HAP-1 (cell line): ENCODE measurements at regions not wholly inside any gene's neighbourhood (a gene's known extent, or its start where the extent isn't known, plus 50 kb on each side); places are given as distances from the start of the nearest gene placed in this dataset.
A peak's percentile ranks its signal among the peaks of the same experiment; 100 is the strongest.
"Not testable (repeated sequence)": the region's sequence is repeated elsewhere in the genome, so short reads cannot be mapped to it uniquely, and the experiment has no call there.

ENCODE experiments used
- DNase-seq, 2 experiments: peaks; one replicate each; pipeline ENCODE4 v3.0.0-alpha.2; 2016 to 2020; ENCODE audit warnings: low spot score in 2 of 2
- H3K27me3 ChIP-seq: fragments of 250-450 bp; sonication (Bioruptor Pico); 2 replicates; pipeline ENCODE4 v1.5.1; 2020; ENCODE audit warnings: low read depth, mild to moderate bottlenecking, moderate library complexity
- H3K36me3 ChIP-seq: fragments of 250-450 bp; sonication (Bioruptor Pico); replicated peaks from 2 replicates; pipeline ENCODE4 v1.5.1; 2020; ENCODE audit warnings: mild to moderate bottlenecking
- H3K4me1 ChIP-seq: fragments of 250-450 bp; sonication (Bioruptor Pico); 2 replicates; pipeline ENCODE4 v1.5.1; 2020; ENCODE audit warnings: mild to moderate bottlenecking
- H3K4me3 ChIP-seq: fragments of 250-450 bp; sonication (Bioruptor Pico); 2 replicates; pipeline ENCODE4 v1.5.1; 2020; ENCODE audit warnings: mild to moderate bottlenecking, moderate library complexity
- H3K9me3 ChIP-seq: fragments of 250-450 bp; sonication (Bioruptor Pico); 2 replicates; pipeline ENCODE4 v1.5.1; 2020; ENCODE audit warnings: mild to moderate bottlenecking, moderate library complexity
- in situ Hi-C: fragments of 300-500 bp; cut with MboI; formaldehyde crosslinking; loops from 3 replicates; pipeline ENCODE4 v1.14.3; 2020; ENCODE audit warnings: low sequenced_read_pairs, inconsistent platforms, mixed read lengths

GRCh38 chr4:67320645-67321044 is 224.7 kb downstream of the CENPC start:
- H3K36me3 ChIP-seq, result no peaks in the 10 kb centered on the region
- H3K4me3 ChIP-seq, result no peak overlapping the region
- no peaks in the 10 kb centered on the region for H3K27me3 ChIP-seq
- in situ Hi-C loops, result no loop called here
- no peaks in the 10 kb centered on the region for H3K9me3 ChIP-seq
- no peak for DNase-seq
- no peaks in the 10 kb centered on the region for H3K4me1 ChIP-seq

- H3K4me3 ChIP-seq, H3K4me1 ChIP-seq, H3K27me3 ChIP-seq, H3K36me3 ChIP-seq, in situ Hi-C loops, H3K9me3 ChIP-seq, DNase-seq: not testable (repeated sequence)
Observed at GRCh38 chr4:67319607-67320006, 225.7 kb downstream of the CENPC start.

- H3K9me3 ChIP-seq, H3K4me3 ChIP-seq, H3K36me3 ChIP-seq, in situ Hi-C loops, H3K27me3 ChIP-seq, H3K4me1 ChIP-seq, DNase-seq: not testable (repeated sequence)
Observed at GRCh38 chr4:67300497-67301185, 244.7 kb downstream of the CENPC start.

DNA sequence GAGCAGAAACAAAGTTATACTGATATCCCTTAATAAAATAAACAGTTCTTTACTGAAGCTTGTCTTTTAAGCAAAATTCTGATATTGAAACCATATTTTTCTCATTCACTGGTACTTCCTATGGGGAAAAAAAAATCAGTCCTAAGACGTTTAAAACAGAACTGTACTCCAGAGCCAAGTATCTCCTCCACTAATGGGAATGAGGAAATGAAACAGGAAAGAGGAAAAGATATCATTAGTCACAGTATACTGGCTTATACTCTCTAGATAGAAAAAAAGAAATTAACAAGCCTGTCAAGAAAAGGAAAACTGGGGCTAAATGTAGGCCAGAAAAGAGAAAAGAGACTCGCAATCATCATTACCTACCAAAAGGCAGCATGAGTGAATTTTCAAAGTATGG is 252.7 kb downstream of the CENPC start:
- no peak overlapping the region for H3K4me3 ChIP-seq
- H3K27me3 ChIP-seq, result no peaks in the 10 kb centered on the region

DNA sequence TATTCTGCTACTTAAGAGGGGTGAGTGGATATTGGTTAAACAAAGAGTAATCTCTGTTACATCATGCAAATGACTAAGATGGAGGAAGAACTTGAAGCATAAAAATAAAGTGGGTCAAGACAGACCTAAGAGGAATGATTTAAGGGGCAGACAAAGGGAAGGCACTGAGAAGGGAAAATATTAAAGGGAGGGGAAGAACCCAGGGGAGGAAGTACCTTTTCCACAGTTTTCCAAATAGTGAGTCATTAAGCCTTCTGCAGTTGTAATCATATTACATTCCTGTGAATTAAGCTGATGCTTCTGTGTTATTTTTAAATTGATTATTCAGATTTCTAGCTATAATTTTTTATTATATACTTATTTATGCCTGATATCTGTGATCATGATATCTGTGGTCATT is 253.3 kb downstream of the CENPC start:
- H3K27me3 ChIP-seq, result no peaks in the 10 kb centered on the region
- H3K4me1 ChIP-seq, result no peaks in the 10 kb centered on the region
- H3K36me3 ChIP-seq, result no peaks in the 10 kb centered on the region
- H3K9me3 ChIP-seq, result no peaks in the 10 kb centered on the region
- DNase-seq, result no peak
- H3K4me3 ChIP-seq, result no peak overlapping the region
- in situ Hi-C loops, result no loop called here

More for the DNA sequence above, 252.7 kb downstream of the CENPC start:
- DNase-seq, result no peak
- in situ Hi-C loops, result no loop called here
- Histone ChIP-seq H3K4me1 (no peaks in the 10 kb centered on the region), H3K9me3 (no peaks in the 10 kb centered on the region), H3K36me3 (no peaks in the 10 kb centered on the region)

GRCh38 chr4:67291644-67292043 is 253.7 kb downstream of the CENPC start:
- no peak for DNase-seq
- Histone ChIP-seq H3K27me3 (no peaks in the 10 kb centered on the region), H3K4me1 (no peaks in the 10 kb centered on the region), H3K36me3 (no peaks in the 10 kb centered on the region), H3K9me3 (no peaks in the 10 kb centered on the region), H3K4me3 (no peak overlapping the region)
- in situ Hi-C loops, result no loop called here

GRCh38 chr4:67288964-67289363 is 256.3 kb downstream of the CENPC start:
- no peaks in the 10 kb centered on the region for H3K27me3 ChIP-seq
- H3K36me3 ChIP-seq, result no peaks in the 10 kb centered on the region
- in situ Hi-C loops, result no loop called here
- DNase-seq, result peak; percentile 23 to 76
- H3K9me3 ChIP-seq, result no peaks in the 10 kb centered on the region
- no peaks in the 10 kb centered on the region for H3K4me1 ChIP-seq
- H3K4me3 ChIP-seq, result no peak overlapping the region

DNA sequence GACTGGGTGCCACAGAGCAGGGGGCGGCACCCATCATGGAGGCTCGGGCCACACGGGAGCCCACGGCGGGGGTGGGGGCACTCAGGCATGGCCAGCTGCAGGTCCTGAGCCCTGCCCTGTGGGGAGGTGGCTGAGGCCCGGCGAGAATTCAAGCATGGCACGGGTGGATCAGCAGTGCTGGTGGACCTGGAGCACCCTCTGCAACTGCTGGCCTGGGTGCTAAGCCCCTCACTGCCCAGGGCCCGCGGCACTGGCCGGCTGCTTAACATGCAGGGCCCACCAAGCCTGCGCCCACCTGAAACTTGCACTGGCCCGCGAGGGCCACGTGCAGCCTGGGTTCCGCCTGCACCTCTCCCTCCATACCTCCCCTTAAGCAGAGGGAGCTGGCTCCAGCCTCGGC is 258.6 kb downstream of the CENPC start:
- Histone ChIP-seq H3K4me3 (no peak overlapping the region), H3K9me3 (no peaks in the 10 kb centered on the region), H3K4me1 (no peaks in the 10 kb centered on the region), H3K36me3 (no peaks in the 10 kb centered on the region), H3K27me3 (no peaks in the 10 kb centered on the region)
- no peak for DNase-seq
- in situ Hi-C loops, result no loop called here

DNA sequence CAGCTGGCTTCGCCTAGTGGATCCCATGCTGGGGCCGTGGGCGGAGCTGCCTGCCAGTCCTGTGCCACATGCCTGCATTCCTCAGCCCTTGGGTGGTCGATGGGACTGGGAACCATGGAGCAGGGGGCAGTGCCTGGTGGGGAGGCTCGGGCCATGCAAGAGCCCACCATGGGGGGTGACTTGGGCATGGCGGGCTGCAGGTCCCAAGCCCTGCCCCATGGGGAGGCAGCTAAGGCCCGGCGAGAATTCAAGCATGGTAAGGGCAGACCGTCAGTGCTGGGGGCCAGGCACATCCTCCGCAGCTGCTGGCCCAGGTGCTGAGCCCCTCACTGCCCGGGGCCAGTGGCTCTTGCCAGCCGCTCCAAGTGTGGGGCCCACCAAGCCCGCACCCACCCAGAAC is 262.6 kb downstream of the CENPC start:
- no peak overlapping the region for H3K4me3 ChIP-seq
- H3K4me1 ChIP-seq, result no peaks in the 10 kb centered on the region
- no peaks in the 10 kb centered on the region for H3K36me3 ChIP-seq
- DNase-seq, result no peak
- in situ Hi-C loops, result no loop called here
- no peaks in the 10 kb centered on the region for H3K27me3 ChIP-seq
- H3K9me3 ChIP-seq, result no peaks in the 10 kb centered on the region

DNA sequence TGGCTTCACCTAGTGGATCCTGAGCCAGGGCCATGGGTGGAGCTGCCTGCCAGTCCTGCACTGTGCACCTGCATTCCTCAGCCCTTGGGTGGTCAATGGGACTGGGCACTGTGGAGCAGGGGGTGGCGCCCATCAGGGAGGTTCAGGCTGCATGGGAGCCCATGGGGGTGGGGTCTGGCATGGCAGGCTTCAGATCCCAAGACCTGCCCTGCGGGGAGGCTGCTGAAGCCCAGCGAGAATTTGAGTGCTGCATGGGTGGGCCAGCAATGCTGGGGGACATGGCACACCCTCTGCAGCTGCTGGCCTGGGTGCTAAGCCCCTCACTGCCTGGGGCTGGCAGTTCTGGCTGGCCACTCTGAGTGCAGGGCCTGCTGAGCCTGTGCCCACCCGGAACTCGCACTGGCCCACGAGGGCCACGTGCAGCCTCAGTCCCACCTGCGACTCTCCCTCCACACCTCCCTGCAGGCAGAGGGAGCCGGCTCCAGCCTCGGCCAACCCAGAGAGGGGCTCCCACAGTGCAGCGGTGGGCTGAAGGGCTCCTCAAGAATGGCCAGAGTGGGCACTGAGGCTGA is 270.0 kb downstream of the CENPC start:
- Histone ChIP-seq H3K4me1 (no peaks in the 10 kb centered on the region), H3K27me3 (no peaks in the 10 kb centered on the region), H3K4me3 (no peak overlapping the region), H3K36me3 (no peaks in the 10 kb centered on the region), H3K9me3 (peaks cover 2% of the 10 kb centered on the region; the same call in 1 of the 2 replicates)
- in situ Hi-C loops, result no loop called here
- DNase-seq, result no peak

DNA sequence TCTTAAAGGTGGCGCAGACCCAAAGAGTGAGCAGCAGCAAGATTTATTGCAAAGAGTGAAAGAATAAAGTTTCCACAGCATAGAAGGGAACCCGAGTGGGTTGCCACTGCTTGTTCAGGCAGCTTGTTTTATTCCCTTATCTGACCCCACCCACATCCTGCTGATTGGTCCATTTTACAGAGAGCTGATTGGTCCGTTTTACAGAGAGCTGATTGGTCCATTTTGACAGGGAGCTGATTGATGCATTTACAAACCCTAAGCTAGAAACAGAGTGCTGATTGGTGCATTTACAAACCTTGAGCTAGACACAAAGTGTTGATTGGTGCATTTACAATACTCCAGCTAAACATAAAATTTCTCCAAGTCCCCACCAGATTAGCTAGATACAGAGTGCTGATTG is 270.6 kb downstream of the CENPC start:
- in situ Hi-C loops, H3K9me3 ChIP-seq, H3K27me3 ChIP-seq, H3K4me1 ChIP-seq, H3K4me3 ChIP-seq, DNase-seq, H3K36me3 ChIP-seq: not testable (repeated sequence)

GRCh38 chr4:67273666-67274065 is 271.6 kb downstream of the CENPC start:
- in situ Hi-C loops, result no loop called here

DNA sequence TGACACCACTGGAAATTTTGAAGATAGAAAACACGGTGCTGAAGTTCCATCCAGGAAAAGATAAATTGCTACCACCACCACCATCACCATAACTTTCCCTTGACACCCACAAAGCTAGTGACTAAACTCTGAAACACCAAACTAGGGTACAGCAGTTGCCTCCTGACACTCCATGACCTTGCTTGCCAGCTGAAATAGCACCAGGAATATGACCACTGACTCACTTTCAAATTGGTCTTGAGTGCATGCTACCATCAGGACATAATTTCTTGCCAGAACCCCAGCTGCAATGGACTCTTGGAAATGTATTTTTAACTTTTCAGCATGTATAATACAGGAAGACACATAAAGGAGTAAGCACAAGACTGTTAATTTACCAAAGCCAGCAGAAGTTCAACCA is 283.3 kb downstream of the CENPC start:
- no peak for DNase-seq

More at GRCh38 chr4:67273666-67274065, 271.6 kb downstream of the CENPC start:
- H3K27me3 ChIP-seq, result no peaks in the 10 kb centered on the region
- no peak for DNase-seq
- no peaks in the 10 kb centered on the region for H3K36me3 ChIP-seq
- no peaks in the 10 kb centered on the region for H3K4me1 ChIP-seq
- peaks cover 2% of the 10 kb centered on the region; the same call in 1 of the 2 replicates for H3K9me3 ChIP-seq
- H3K4me3 ChIP-seq, result no peak overlapping the region

GRCh38 chr4:67256388-67257043 is 288.8 kb downstream of the CENPC start:
- H3K4me3 ChIP-seq, result no peak overlapping the region
- in situ Hi-C loops, result no loop called here
- no peak for DNase-seq

More for the DNA sequence above, 283.3 kb downstream of the CENPC start:
- H3K4me3 ChIP-seq, result no peak overlapping the region
- H3K27me3 ChIP-seq, result no peaks in the 10 kb centered on the region
- no peaks in the 10 kb centered on the region for H3K36me3 ChIP-seq
- no peaks in the 10 kb centered on the region for H3K4me1 ChIP-seq
- in situ Hi-C loops, result no loop called here
- H3K9me3 ChIP-seq, result no peaks in the 10 kb centered on the region

More at GRCh38 chr4:67256388-67257043, 288.8 kb downstream of the CENPC start:
- Histone ChIP-seq H3K9me3 (no peaks in the 10 kb centered on the region), H3K4me1 (no peaks in the 10 kb centered on the region), H3K27me3 (no peaks in the 10 kb centered on the region), H3K36me3 (no peaks in the 10 kb centered on the region)
